ENCODE measurements at regions not wholly inside any gene's neighbourhood (a gene's known extent, or its start where the extent isn't known, plus 50 kb on each side); places are given as distances from the start of the nearest gene placed in this dataset.

GRCh38 chr1:38310079-38310478 is 263.5 kb upstream of the POU3F1 start:
- no peak for ATAC-seq (ENCODE audit: low read depth)
- TF ChIP-seq, protein P1, sequence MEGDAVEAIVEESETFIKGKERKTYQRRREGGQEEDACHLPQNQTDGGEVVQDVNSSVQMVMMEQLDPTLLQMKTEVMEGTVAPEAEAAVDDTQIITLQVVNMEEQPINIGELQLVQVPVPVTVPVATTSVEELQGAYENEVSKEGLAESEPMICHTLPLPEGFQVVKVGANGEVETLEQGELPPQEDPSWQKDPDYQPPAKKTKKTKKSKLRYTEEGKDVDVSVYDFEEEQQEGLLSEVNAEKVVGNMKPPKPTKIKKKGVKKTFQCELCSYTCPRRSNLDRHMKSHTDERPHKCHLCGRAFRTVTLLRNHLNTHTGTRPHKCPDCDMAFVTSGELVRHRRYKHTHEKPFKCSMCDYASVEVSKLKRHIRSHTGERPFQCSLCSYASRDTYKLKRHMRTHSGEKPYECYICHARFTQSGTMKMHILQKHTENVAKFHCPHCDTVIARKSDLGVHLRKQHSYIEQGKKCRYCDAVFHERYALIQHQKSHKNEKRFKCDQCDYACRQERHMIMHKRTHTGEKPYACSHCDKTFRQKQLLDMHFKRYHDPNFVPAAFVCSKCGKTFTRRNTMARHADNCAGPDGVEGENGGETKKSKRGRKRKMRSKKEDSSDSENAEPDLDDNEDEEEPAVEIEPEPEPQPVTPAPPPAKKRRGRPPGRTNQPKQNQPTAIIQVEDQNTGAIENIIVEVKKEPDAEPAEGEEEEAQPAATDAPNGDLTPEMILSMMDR (IDR thresholded peaks at IDR 0.05; ENCODE audit: poor library complexity, severe bottlenecking), result no peak
- no peak for DNase-seq (ENCODE audit: low spot score)
- Histone ChIP-seq H3K27me3 (ENCODE audit: insufficient read depth, poor library complexity, severe bottlenecking) (peaks cover 25% of the 10 kb centered on the region), H3K9me3 (ENCODE audit: severe bottlenecking) (peaks cover 3% of the 10 kb centered on the region), H3K4me3 (ENCODE audit: severe bottlenecking) (no peak overlapping the region), H3K36me3 (ENCODE audit: low read depth) (no peaks in the 10 kb centered on the region), H3K4me1 (ENCODE audit: insufficient read depth, poor library complexity, severe bottlenecking) (no peaks in the 10 kb centered on the region), H3K27ac (ENCODE audit: poor library complexity, severe bottlenecking) (no peak overlapping the region)

- Histone ChIP-seq H3K4me3 (ENCODE audit: severe bottlenecking) (no peak overlapping the region), H3K27ac (ENCODE audit: poor library complexity, severe bottlenecking) (no peak overlapping the region), H3K9me3 (ENCODE audit: severe bottlenecking) (no peaks in the 10 kb centered on the region), H3K4me1 (ENCODE audit: insufficient read depth, poor library complexity, severe bottlenecking) (no peaks in the 10 kb centered on the region), H3K27me3 (ENCODE audit: insufficient read depth, poor library complexity, severe bottlenecking) (peaks cover 21% of the 10 kb centered on the region), H3K36me3 (ENCODE audit: low read depth) (no peaks in the 10 kb centered on the region)
- ATAC-seq (ENCODE audit: low read depth) (peak; percentile 29; the same call in 1 of the 3 replicates), DNase-seq (ENCODE audit: low spot score) (no peak)
- TF ChIP-seq, protein P1 (IDR thresholded peaks at IDR 0.05; ENCODE audit: poor library complexity, severe bottlenecking), result no peak
These were observed 262.2 kb upstream of the POU3F1 start for GRCh38 chr1:38308780-38309179.

DNA sequence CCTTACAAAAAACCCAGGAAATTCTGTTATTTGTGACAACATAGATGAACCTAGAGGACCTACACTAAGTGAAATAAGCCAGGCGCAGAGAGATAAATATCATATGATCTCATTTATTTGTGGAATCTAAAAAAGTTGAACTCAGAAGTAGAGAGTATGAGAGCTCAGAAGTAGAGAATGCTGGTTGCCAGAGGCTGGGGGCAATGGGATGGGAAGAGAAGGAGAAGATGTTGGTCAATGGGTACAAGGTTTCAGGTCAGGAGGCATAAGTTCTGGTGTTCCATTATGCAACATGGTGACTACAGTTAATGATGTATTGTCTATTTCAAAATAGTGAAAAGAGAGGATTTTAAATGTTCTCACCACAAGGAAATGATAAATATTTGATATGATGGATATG is 259.1 kb upstream of the POU3F1 start:
- no peak overlapping the region for H3K4me3 ChIP-seq (ENCODE audit: severe bottlenecking)
- no peaks in the 10 kb centered on the region for H3K36me3 ChIP-seq (ENCODE audit: low read depth)
- peaks cover 23% of the 10 kb centered on the region for H3K27me3 ChIP-seq (ENCODE audit: insufficient read depth, poor library complexity, severe bottlenecking)
- DNase-seq (ENCODE audit: low spot score) (no peak), ATAC-seq (ENCODE audit: low read depth) (no peak)
- TF ChIP-seq, protein P1 (IDR thresholded peaks at IDR 0.05; ENCODE audit: poor library complexity, severe bottlenecking), result no peak
- no peak overlapping the region for H3K27ac ChIP-seq (ENCODE audit: poor library complexity, severe bottlenecking)
- no peaks in the 10 kb centered on the region for H3K4me1 ChIP-seq (ENCODE audit: insufficient read depth, poor library complexity, severe bottlenecking)
- H3K9me3 ChIP-seq (ENCODE audit: severe bottlenecking), result no peaks in the 10 kb centered on the region

- Histone ChIP-seq H3K4me3 (ENCODE audit: severe bottlenecking) (no peak overlapping the region), H3K36me3 (ENCODE audit: low read depth) (no peaks in the 10 kb centered on the region), H3K27ac (ENCODE audit: poor library complexity, severe bottlenecking) (no peak overlapping the region), H3K27me3 (ENCODE audit: insufficient read depth, poor library complexity, severe bottlenecking) (peaks cover 23% of the 10 kb centered on the region), H3K9me3 (ENCODE audit: severe bottlenecking) (no peaks in the 10 kb centered on the region), H3K4me1 (ENCODE audit: insufficient read depth, poor library complexity, severe bottlenecking) (no peaks in the 10 kb centered on the region)
- no peak for DNase-seq (ENCODE audit: low spot score)
- TF ChIP-seq, protein P1 (IDR thresholded peaks at IDR 0.05; ENCODE audit: poor library complexity, severe bottlenecking), result no peak
- no peak for ATAC-seq (ENCODE audit: low read depth)
These were observed 257.2 kb upstream of the POU3F1 start for GRCh38 chr1:38303843-38304242.

DNA sequence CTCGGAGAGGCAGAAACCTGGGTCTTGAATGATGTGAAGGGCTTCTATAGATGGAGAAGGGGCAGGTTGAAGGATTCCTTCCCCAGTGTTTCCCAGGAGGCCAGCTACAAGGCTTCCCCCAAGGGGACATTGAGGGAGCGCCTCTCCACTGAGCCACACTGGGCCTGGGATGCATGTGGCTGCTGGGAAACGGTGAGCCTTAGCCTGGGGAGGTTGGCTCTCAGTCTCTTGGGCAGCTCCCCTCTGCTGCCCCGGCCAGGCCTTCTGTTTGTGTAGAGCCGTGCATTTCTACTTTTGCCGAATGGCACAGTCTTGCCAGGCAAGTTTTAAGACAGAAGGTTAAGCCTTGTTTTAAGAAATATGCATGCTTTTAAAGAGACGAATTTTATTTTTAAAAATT is 254.4 kb upstream of the POU3F1 start:
- H3K4me1 ChIP-seq (ENCODE audit: insufficient read depth, poor library complexity, severe bottlenecking), result no peaks in the 10 kb centered on the region
- ATAC-seq (ENCODE audit: low read depth), result no peak

More for the DNA sequence above, 254.4 kb upstream of the POU3F1 start:
- Histone ChIP-seq H3K27ac (ENCODE audit: poor library complexity, severe bottlenecking) (no peak overlapping the region), H3K4me3 (ENCODE audit: severe bottlenecking) (no peak overlapping the region), H3K27me3 (ENCODE audit: insufficient read depth, poor library complexity, severe bottlenecking) (peaks cover 10% of the 10 kb centered on the region), H3K9me3 (ENCODE audit: severe bottlenecking) (no peaks in the 10 kb centered on the region), H3K36me3 (ENCODE audit: low read depth) (no peaks in the 10 kb centered on the region)
- DNase-seq (ENCODE audit: low spot score), result no peak
- TF ChIP-seq, protein P1 (IDR thresholded peaks at IDR 0.05; ENCODE audit: poor library complexity, severe bottlenecking), result no peak

Data from RWPE2 (cell line).